ENCODE measurements at regions not wholly inside any gene's neighbourhood (a gene's known extent, or its start where the extent isn't known, plus 50 kb on each side); places are given as distances from the start of the nearest gene placed in this dataset.

DNA sequence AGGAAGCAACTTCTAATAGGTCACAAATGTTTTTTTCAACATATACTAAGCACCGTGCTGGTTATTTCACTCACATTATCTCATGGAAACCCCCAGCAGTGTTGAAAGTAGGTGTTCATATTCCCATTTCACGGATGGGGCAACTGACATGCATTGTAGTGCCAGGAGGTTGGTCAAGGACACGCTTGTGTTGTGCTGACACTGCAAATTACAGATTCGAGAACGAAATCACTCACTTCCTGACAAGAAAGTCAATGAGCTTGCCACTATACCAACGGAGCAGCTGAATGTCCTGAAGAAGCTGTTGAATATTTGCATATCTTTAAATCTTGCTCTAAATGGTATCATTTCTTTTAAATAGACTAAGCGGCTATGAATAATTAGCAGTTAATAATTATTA is 378.0 kb upstream of the C16orf82 start:
- TF ChIP-seq, protein P1, sequence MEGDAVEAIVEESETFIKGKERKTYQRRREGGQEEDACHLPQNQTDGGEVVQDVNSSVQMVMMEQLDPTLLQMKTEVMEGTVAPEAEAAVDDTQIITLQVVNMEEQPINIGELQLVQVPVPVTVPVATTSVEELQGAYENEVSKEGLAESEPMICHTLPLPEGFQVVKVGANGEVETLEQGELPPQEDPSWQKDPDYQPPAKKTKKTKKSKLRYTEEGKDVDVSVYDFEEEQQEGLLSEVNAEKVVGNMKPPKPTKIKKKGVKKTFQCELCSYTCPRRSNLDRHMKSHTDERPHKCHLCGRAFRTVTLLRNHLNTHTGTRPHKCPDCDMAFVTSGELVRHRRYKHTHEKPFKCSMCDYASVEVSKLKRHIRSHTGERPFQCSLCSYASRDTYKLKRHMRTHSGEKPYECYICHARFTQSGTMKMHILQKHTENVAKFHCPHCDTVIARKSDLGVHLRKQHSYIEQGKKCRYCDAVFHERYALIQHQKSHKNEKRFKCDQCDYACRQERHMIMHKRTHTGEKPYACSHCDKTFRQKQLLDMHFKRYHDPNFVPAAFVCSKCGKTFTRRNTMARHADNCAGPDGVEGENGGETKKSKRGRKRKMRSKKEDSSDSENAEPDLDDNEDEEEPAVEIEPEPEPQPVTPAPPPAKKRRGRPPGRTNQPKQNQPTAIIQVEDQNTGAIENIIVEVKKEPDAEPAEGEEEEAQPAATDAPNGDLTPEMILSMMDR (IDR thresholded peaks at IDR 0.05 in 2 of 3, conservative IDR thresholded peaks at IDR 0.05 in 1 of 3; ENCODE audit: borderline replicate concordance in 1 of 3, insufficient read depth in 1 of 3, low read depth in 2 of 3, low read length in 2 of 3), result no peak
- TF ChIP-seq RAD21 (IDR thresholded peaks at IDR 0.05; ENCODE audit: low read depth) (no peak), YY1 (IDR thresholded peaks at IDR 0.05; ENCODE audit: extremely low read depth, insufficient replicate concordance, low read depth, low read length) (no peak), POLR2A (IDR thresholded peaks at IDR 0.05; ENCODE audit: borderline replicate concordance, extremely low read depth, insufficient read depth, insufficient read length) (no peak), CEBPB (IDR thresholded peaks at IDR 0.05; ENCODE audit: low read depth) (no peak), ZFX (IDR thresholded peaks at IDR 0.05) (no peak), POLR2AphosphoS5 (IDR thresholded peaks at IDR 0.05; ENCODE audit: low read depth, low read length) (no peak), EZH2 (IDR thresholded peaks at IDR 0.05) (no peak), CBX3 (IDR thresholded peaks at IDR 0.05; ENCODE audit: low read depth) (no peak), SIN3A (IDR thresholded peaks at IDR 0.05; ENCODE audit: low read depth) (no peak)
